ENCODE measurements at regions not wholly inside any gene's neighbourhood (a gene's known extent, or its start where the extent isn't known, plus 50 kb on each side); places are given as distances from the start of the nearest gene placed in this dataset.

DNA sequence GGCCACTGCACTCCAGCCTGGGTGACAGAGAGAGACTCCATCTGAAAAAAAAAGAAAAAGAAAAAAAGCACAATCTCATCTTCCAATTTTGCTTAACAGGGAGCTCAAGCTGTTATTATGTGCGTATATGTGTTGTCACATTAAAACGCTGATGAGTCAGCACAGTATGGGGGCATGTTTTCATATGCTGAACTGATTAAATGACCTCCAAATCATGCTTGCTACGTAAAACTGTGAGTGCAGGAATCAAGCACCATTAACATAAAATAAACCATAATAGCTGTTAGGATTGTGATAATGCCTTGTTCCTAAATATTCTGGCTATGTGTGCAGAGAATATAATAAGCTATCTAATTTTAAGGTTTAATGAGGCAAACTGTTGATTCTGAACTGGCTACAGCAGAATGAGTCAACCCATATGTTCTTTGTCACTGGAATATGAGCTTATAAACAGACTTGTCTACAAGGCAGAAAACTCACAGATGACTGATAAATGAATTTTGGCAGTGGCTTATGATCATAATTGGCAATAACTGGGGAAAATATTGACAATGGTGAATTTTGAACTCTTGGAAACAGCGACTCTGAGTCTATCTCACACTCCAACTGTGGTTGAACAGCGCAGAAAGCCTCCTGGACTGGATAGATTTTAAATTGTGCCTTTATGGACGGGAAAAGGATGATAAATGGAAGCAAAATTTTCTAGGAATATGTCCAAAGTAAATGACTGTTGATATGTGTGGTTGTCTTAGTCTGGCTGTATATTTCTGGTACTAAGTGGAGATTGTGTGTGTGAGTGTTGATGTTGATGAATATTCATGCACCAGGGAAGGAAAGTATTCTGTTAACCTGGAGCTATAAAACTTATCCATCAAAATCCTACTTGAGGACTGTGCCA is 75.5 kb downstream of the VCAM1 start:
- TF ChIP-seq CTCF (conservative IDR thresholded peaks at IDR 0.05; ENCODE audit: low read length): no peak
- no peak for TF ChIP-seq EZH2phosphoT487 (IDR thresholded peaks at IDR 0.05; ENCODE audit: borderline replicate concordance, low read depth, low read length)

Data from OCI-LY7 (cell line).